NCI-H1092 treated with DMSO at 0.1 percent for 48 hours (cell line): ENCODE measurements at regions not wholly inside any gene's neighbourhood (a gene's known extent, or its start where the extent isn't known, plus 50 kb on each side); places are given as distances from the start of the nearest gene placed in this dataset.
"Not testable (repeated sequence)": the region's sequence is repeated elsewhere in the genome, so short reads cannot be mapped to it uniquely, and the experiment has no call there.

Experiments used
- DNase-seq: peaks from one replicate; lab custom pipeline; 2025; lab: John Stamatoyannopoulos, UW

GRCh38 chr17:70717042-70717441 lies 547.7 kb downstream of the KCNJ2 start:
- no peak for DNase-seq

GRCh38 chr17:70736375-70736957 lies 567.1 kb downstream of the KCNJ2 start:
- no peak for DNase-seq

GRCh38 chr17:70739065-70739464 lies 569.7 kb downstream of the KCNJ2 start:
- DNase-seq: no peak

- not testable (repeated sequence) for DNase-seq
Observed at GRCh38 chr17:70746574-70746973, 577.2 kb downstream of the KCNJ2 start.

- no peak for DNase-seq
Observed at GRCh38 chr17:70750983-70751382, 581.7 kb downstream of the KCNJ2 start.

GRCh38 chr17:70752461-70752860 lies 583.1 kb downstream of the KCNJ2 start:
- DNase-seq: not testable (repeated sequence)

- DNase-seq: no peak
Observed at GRCh38 chr17:70752966-70753467, 583.7 kb downstream of the KCNJ2 start.

- no peak for DNase-seq
Observed at GRCh38 chr17:70763018-70763417, 593.7 kb downstream of the KCNJ2 start.

- DNase-seq: peak; percentile 54
Observed at GRCh38 chr17:70767102-70767701, 597.9 kb downstream of the KCNJ2 start.

- DNase-seq: no peak
Observed at GRCh38 chr17:70769956-70770355, 600.6 kb downstream of the KCNJ2 start.

- DNase-seq: no peak
Observed at GRCh38 chr17:70771804-70772386, 602.6 kb downstream of the KCNJ2 start.

- DNase-seq: no peak
Observed at GRCh38 chr17:70772761-70773160, 603.4 kb downstream of the KCNJ2 start.

GRCh38 chr17:70773258-70773657 lies 603.9 kb downstream of the KCNJ2 start:
- DNase-seq: no peak

- DNase-seq: no peak
Observed at GRCh38 chr17:70774339-70775117, 605.2 kb downstream of the KCNJ2 start.

- DNase-seq: peak; percentile 9
Observed at GRCh38 chr17:70775679-70776078, 606.3 kb downstream of the KCNJ2 start.

- DNase-seq: no peak
Observed at GRCh38 chr17:70776441-70776840, 607.1 kb downstream of the KCNJ2 start.

GRCh38 chr17:70780031-70780430 lies 610.7 kb downstream of the KCNJ2 start:
- DNase-seq: no peak

- DNase-seq: no peak
Observed at GRCh38 chr17:70786081-70786480, 616.7 kb downstream of the KCNJ2 start.

GRCh38 chr17:70787721-70788300 lies 618.5 kb downstream of the KCNJ2 start:
- DNase-seq: no peak

GRCh38 chr17:70791748-70792443 lies 622.6 kb downstream of the KCNJ2 start:
- DNase-seq: no peak

GRCh38 chr17:70794738-70795137 lies 625.4 kb downstream of the KCNJ2 start:
- no peak for DNase-seq

GRCh38 chr17:70795620-70796019 lies 626.3 kb downstream of the KCNJ2 start:
- no peak for DNase-seq
